HEK293 (cell line): ENCODE measurements at regions not wholly inside any gene's neighbourhood (a gene's known extent, or its start where the extent isn't known, plus 50 kb on each side); places are given as distances from the start of the nearest gene placed in this dataset.

Experiments used
- CTCF ChIA-PET: fragments of 350-600 bp; formaldehyde crosslinking; extraction: SDS; loops from one replicate; lab custom pipeline; 2021; ENCODE audit warnings: antibody characterized with exemption; lab: Yijun Ruan, JAX
- POLR2A ChIA-PET: fragments of 300-600 bp; formaldehyde crosslinking; extraction: SDS; loops from one replicate; lab custom pipeline; 2020; ENCODE audit warnings: antibody characterized with exemption, inconsistent platforms; lab: Yijun Ruan, JAX
- H3K27ac ChIP-seq: fragments of 200-500 bp; sonication (Bioruptor generic); 2 replicates; pipeline ENCODE4 v1.5.1; 2014; ENCODE audit warnings: low read depth, low read length, control low read depth, inconsistent platforms; ENCODE audit errors: extremely low read depth
- H3K36me3 ChIP-seq, 2 experiments: fragments of 200-500 bp in 1 of 2; sonication (Bioruptor generic) in 1 of 2; 1 replicate in 1 of 2; 2 replicates in 1 of 2; pipeline ENCODE4 v1.5.1; 2014 to 2017; ENCODE audit warnings: inconsistent platforms in 2 of 2, low read length in 2 of 2; ENCODE audit not compliant: control insufficient read depth in 2 of 2, insufficient read depth in 1 of 2
- H3K4me1 ChIP-seq: fragments of 200-500 bp; sonication (Bioruptor generic); 2 replicates; pipeline ENCODE4 v1.5.1; 2014; ENCODE audit warnings: mild to moderate bottlenecking, low read length, inconsistent platforms; ENCODE audit not compliant: control insufficient read depth, insufficient read depth
- H3K4me3 ChIP-seq: 2 replicates; pipeline ENCODE4 v1.5.1; 2011; ENCODE audit warnings: low read depth, mild to moderate bottlenecking, control low read depth, low read length, moderate library complexity
- H3K9me3 ChIP-seq: fragments of 200-500 bp; sonication (Bioruptor generic); 2 replicates; pipeline ENCODE4 v1.5.1; 2014; ENCODE audit warnings: low read depth, low read length, inconsistent platforms; ENCODE audit not compliant: control insufficient read depth, insufficient read depth
- BCL11B ChIP-seq: fragments of 450-650 bp; formaldehyde crosslinking; IDR thresholded peaks from 2 replicates; pipeline ENCODE4 v1.5.1; 2016; ENCODE audit warnings: low read depth, missing biosample characterization, missing genetic modification characterization
- FEZF1 ChIP-seq: fragments of 450-650 bp; formaldehyde crosslinking; IDR thresholded peaks from 2 replicates; pipeline ENCODE4 v1.5.1; 2016; ENCODE audit warnings: missing biosample characterization, missing genetic modification characterization
- GFI1B ChIP-seq: fragments of 450-650 bp; formaldehyde crosslinking; IDR thresholded peaks from 2 replicates; pipeline ENCODE4 v1.5.1; 2016; ENCODE audit warnings: missing biosample characterization, missing genetic modification characterization
- GLI2 ChIP-seq: fragments of 450-650 bp; formaldehyde crosslinking; IDR thresholded peaks from 2 replicates; pipeline ENCODE4; 2017; ENCODE audit warnings: missing biosample characterization, missing genetic modification characterization, low read depth, borderline replicate concordance
- GLIS2 ChIP-seq: fragments of 450-650 bp; formaldehyde crosslinking; IDR thresholded peaks from 2 replicates; pipeline ENCODE4 v1.5.1; 2016; ENCODE audit warnings: missing biosample characterization, missing genetic modification characterization
- ZBTB1 ChIP-seq: fragments of 450-650 bp; formaldehyde crosslinking; IDR thresholded peaks from 2 replicates; pipeline ENCODE4 v1.5.1; 2016; ENCODE audit warnings: missing biosample characterization, missing genetic modification characterization
- ZEB2 ChIP-seq: fragments of 450-650 bp; formaldehyde crosslinking; IDR thresholded peaks from 2 replicates; pipeline ENCODE4 v1.5.1; 2016; ENCODE audit warnings: missing biosample characterization, missing genetic modification characterization
- ZFHX2 ChIP-seq: fragments of 450-650 bp; formaldehyde crosslinking; conservative IDR thresholded peaks from 2 replicates; pipeline ENCODE4 v1.5.1; 2016; ENCODE audit warnings: missing biosample characterization, missing genetic modification characterization
- ZNF138 ChIP-seq: fragments of 450-650 bp; formaldehyde crosslinking; IDR thresholded peaks from 2 replicates; pipeline ENCODE4 v1.5.1; 2016; ENCODE audit warnings: missing biosample characterization, missing genetic modification characterization, borderline replicate concordance
- ZNF157 ChIP-seq: fragments of 450-650 bp; formaldehyde crosslinking; IDR thresholded peaks from 2 replicates; pipeline ENCODE4 v1.5.1; 2016; ENCODE audit warnings: missing biosample characterization, missing genetic modification characterization
- ZNF174 ChIP-seq: fragments of 450-650 bp; formaldehyde crosslinking; IDR thresholded peaks from 2 replicates; pipeline ENCODE4 v1.5.0; 2017; ENCODE audit warnings: missing biosample characterization, mild to moderate bottlenecking, missing genetic modification characterization
- ZNF274 ChIP-seq, 2 experiments: fragments of 200-500 bp in 1 of 2; fragments of 450-650 bp in 1 of 2; sonication (Bioruptor generic) in 1 of 2; formaldehyde crosslinking in 1 of 2; IDR thresholded peaks; 2 replicates each; pipeline versions ENCODE4 v1.5.1 to v1.6.1; 2014 to 2016; ENCODE audit warnings: borderline replicate concordance in 1 of 2, inconsistent platforms in 1 of 2, low read length in 1 of 2, missing biosample characterization in 1 of 2, missing genetic modification characterization in 1 of 2
- ZNF324 ChIP-seq: fragments of 450-650 bp; formaldehyde crosslinking; IDR thresholded peaks from 2 replicates; pipeline ENCODE4 v1.5.1; 2016; ENCODE audit warnings: missing biosample characterization, missing genetic modification characterization
- ZNF404 ChIP-seq: fragments of 450-650 bp; formaldehyde crosslinking; IDR thresholded peaks from 2 replicates; pipeline ENCODE4 v1.5.1; 2017; ENCODE audit warnings: missing biosample characterization, missing genetic modification characterization
- ZNF473 ChIP-seq: fragments of 450-650 bp; formaldehyde crosslinking; IDR thresholded peaks from 2 replicates; pipeline ENCODE4 v1.5.1; 2017; ENCODE audit warnings: missing biosample characterization, missing genetic modification characterization
- ZNF529 ChIP-seq: fragments of 450-650 bp; formaldehyde crosslinking; IDR thresholded peaks from 2 replicates; pipeline ENCODE4 v1.5.1; 2017; ENCODE audit warnings: missing genetic modification characterization, missing biosample characterization; ENCODE audit not compliant: insufficient replicate concordance
- ZNF585B ChIP-seq: fragments of 450-650 bp; formaldehyde crosslinking; IDR thresholded peaks from 2 replicates; pipeline ENCODE4 v1.5.1; 2016; ENCODE audit warnings: missing biosample characterization, missing genetic modification characterization
- ZNF626 ChIP-seq: fragments of 450-650 bp; sonication (Bioruptor Pico); formaldehyde crosslinking; IDR thresholded peaks from 2 replicates; pipeline ENCODE4 v1.5.1; 2018; ENCODE audit warnings: missing biosample characterization, missing genetic modification characterization, inconsistent platforms
- ZNF677 ChIP-seq: fragments of 450-650 bp; IDR thresholded peaks from 2 replicates; pipeline ENCODE4 v1.5.0; 2018; ENCODE audit warnings: missing biosample characterization, mild to moderate bottlenecking, missing genetic modification characterization, moderate library complexity
- ZNF701 ChIP-seq: fragments of 450-650 bp; formaldehyde crosslinking; IDR thresholded peaks from 2 replicates; pipeline ENCODE4 v1.5.1; 2016; ENCODE audit warnings: missing biosample characterization, missing genetic modification characterization
- ZNF707 ChIP-seq: fragments of 450-650 bp; formaldehyde crosslinking; IDR thresholded peaks from 2 replicates; pipeline ENCODE4 v1.5.1; 2016; ENCODE audit warnings: missing biosample characterization, missing genetic modification characterization
- ZNF792 ChIP-seq: fragments of 450-650 bp; formaldehyde crosslinking; IDR thresholded peaks from 2 replicates; pipeline ENCODE4 v1.5.1; 2016; ENCODE audit warnings: missing biosample characterization, missing genetic modification characterization
- ZSCAN30 ChIP-seq: fragments of 450-650 bp; IDR thresholded peaks from 2 replicates; pipeline ENCODE4 v1.5.1; 2018; ENCODE audit warnings: missing biosample characterization, mild to moderate bottlenecking, missing genetic modification characterization, moderate library complexity
- TF ChIP-seq, protein P1 (sequence below): fragments of 450-650 bp; IDR thresholded peaks from 2 replicates; pipeline ENCODE4 v1.5.1; 2018; ENCODE audit warnings: missing biosample characterization, mild to moderate bottlenecking, missing genetic modification characterization
- TF ChIP-seq, protein P2 (sequence below): fragments of 450-650 bp; formaldehyde crosslinking; IDR thresholded peaks from 2 replicates; pipeline ENCODE4 v1.5.1; 2016; ENCODE audit warnings: missing biosample characterization, missing genetic modification characterization
- TF ChIP-seq, protein P3 (sequence below): fragments of 450-650 bp; formaldehyde crosslinking; IDR thresholded peaks from 2 replicates; pipeline ENCODE4 v1.5.1; 2016; ENCODE audit warnings: missing biosample characterization, missing genetic modification characterization
- TF ChIP-seq, protein P4 (sequence below): fragments of 450-650 bp; formaldehyde crosslinking; IDR thresholded peaks from 2 replicates; pipeline ENCODE4 v1.5.1; 2016; ENCODE audit warnings: missing biosample characterization, missing genetic modification characterization

DNA sequence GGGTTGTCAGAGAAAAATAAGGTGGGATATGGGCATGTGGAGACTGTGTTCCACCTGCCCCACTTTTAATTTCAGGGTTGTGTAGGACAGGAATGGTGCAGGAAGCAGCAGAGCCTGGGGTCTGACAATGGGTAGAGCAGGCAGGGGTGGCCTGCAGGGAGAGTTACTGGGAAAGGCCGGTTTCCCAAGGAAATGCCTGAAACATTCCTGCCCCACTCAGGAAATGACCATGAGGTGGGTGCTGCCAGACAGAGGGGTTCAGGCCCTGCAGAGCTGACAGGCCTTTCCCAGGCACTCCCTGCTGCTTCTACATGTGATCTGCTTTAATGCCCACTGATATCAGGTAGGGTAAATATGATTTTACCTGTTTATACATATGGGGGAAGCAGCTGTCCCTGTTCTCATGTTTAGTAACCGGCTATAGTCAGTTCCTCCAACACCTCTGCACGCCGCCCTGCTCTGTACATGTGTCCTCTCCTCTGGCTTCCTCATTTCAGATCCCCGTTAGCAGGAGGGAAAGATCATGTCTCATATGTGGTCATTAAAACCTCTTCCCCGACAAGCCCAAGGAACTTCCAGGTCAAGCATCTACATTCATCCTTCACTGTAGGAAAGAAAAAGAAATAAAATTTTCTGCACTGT, 118.6 kb upstream of the PRSS58 start (continued):
- TF ChIP-seq, protein P1, sequence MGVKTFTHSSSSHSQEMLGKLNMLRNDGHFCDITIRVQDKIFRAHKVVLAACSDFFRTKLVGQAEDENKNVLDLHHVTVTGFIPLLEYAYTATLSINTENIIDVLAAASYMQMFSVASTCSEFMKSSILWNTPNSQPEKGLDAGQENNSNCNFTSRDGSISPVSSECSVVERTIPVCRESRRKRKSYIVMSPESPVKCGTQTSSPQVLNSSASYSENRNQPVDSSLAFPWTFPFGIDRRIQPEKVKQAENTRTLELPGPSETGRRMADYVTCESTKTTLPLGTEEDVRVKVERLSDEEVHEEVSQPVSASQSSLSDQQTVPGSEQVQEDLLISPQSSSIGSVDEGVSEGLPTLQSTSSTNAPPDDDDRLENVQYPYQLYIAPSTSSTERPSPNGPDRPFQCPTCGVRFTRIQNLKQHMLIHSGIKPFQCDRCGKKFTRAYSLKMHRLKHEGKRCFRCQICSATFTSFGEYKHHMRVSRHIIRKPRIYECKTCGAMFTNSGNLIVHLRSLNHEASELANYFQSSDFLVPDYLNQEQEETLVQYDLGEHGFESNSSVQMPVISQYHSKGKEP (tag by site-specific recombination): no peak
- no peak for TF ChIP-seq ZNF157 (tag by site-specific recombination)

DNA sequence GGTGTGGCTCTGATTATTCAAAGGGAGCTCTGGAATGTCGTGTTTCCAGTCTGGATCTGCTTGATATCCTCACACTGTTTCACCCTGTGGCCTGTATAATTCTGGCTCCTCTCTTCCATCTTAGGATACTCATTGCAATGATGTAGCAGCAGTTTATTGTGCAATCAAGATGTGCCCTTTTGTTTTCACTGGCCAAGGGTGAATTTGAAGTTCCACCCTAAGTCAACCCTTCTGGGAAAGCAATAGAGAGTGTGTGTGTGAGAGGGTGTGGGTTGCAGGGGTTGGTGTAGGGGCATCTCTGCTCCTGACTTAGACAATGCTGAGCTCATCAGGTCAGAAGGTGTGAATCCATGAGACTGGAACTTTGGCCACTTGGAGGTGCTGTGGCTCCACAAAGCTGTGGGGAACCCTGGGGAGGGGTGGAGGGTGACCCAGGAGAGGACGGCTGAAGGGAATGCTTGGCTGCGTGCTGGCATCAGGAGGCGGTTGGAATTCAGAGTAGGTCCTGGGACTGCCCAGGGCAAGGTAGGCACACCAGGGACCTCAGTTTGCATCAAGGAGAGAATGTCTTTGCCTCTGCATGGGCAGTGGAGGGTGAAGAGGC, 118.0 kb upstream of the PRSS58 start:
- POLR2A ChIA-PET: no interaction called here
- H3K4me1 ChIP-seq: no peaks in the 10 kb centered on the region

DNA sequence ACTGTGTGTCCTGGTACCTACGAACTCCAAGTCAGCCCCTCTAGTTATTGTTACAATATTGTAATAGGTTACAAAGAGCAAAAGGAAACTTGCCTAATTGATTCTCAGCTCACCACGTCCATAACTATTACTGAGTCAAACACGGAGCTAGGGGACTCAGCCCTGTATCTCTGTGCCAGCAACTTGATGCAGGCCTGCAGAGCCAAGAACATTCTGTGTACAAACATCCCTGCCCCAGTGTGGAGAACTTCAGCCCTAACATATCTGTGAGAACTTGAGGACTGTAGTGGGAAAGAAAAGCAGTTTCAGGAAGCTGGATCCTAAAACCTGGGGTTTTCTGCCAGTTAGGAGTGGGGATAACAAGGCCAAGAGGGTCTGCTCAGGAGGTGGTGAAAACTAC, 114.9 kb upstream of the PRSS58 start:
- H3K27ac ChIP-seq: no peak overlapping the region
- no peaks in the 10 kb centered on the region for H3K36me3 ChIP-seq
- no peaks in the 10 kb centered on the region for H3K9me3 ChIP-seq
- H3K4me1 ChIP-seq: no peaks in the 10 kb centered on the region
- ChIA-PET CTCF (interaction anchor here (0.6 to 5.8 kb wide), 8 partner anchors 10 to 110 kb away, joined by 3 to 44 read pairs (median 3); no protein-coding TSS in a partner anchor), POLR2A (no interaction called here)
- no peak overlapping the region for H3K4me3 ChIP-seq
- no peak for TF ChIP-seq GLI2
- TF ChIP-seq FEZF1 (tag by site-specific recombination): no peak
- no peak for TF ChIP-seq ZNF174
- no peak for TF ChIP-seq ZNF529
- no peak for TF ChIP-seq ZFHX2
- no peak for TF ChIP-seq ZNF404 (tag by site-specific recombination)
- no peak for TF ChIP-seq ZNF585B (tag by site-specific recombination)
- no peak for TF ChIP-seq ZBTB1 (tag by site-specific recombination)
- TF ChIP-seq, protein P2, sequence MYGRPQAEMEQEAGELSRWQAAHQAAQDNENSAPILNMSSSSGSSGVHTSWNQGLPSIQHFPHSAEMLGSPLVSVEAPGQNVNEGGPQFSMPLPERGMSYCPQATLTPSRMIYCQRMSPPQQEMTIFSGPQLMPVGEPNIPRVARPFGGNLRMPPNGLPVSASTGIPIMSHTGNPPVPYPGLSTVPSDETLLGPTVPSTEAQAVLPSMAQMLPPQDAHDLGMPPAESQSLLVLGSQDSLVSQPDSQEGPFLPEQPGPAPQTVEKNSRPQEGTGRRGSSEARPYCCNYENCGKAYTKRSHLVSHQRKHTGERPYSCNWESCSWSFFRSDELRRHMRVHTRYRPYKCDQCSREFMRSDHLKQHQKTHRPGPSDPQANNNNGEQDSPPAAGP (tag by site-specific recombination): no peak
- no peak for TF ChIP-seq ZNF626 (tag by site-specific recombination)
- TF ChIP-seq, protein P3, sequence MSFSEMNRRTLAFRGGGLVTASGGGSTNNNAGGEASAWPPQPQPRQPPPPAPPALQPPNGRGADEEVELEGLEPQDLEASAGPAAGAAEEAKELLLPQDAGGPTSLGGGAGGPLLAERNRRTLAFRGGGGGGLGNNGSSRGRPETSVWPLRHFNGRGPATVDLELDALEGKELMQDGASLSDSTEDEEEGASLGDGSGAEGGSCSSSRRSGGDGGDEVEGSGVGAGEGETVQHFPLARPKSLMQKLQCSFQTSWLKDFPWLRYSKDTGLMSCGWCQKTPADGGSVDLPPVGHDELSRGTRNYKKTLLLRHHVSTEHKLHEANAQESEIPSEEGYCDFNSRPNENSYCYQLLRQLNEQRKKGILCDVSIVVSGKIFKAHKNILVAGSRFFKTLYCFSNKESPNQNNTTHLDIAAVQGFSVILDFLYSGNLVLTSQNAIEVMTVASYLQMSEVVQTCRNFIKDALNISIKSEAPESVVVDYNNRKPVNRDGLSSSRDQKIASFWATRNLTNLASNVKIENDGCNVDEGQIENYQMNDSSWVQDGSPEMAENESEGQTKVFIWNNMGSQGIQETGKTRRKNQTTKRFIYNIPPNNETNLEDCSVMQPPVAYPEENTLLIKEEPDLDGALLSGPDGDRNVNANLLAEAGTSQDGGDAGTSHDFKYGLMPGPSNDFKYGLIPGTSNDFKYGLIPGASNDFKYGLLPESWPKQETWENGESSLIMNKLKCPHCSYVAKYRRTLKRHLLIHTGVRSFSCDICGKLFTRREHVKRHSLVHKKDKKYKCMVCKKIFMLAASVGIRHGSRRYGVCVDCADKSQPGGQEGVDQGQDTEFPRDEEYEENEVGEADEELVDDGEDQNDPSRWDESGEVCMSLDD (tag by site-specific recombination): no peak
- TF ChIP-seq, protein P4, sequence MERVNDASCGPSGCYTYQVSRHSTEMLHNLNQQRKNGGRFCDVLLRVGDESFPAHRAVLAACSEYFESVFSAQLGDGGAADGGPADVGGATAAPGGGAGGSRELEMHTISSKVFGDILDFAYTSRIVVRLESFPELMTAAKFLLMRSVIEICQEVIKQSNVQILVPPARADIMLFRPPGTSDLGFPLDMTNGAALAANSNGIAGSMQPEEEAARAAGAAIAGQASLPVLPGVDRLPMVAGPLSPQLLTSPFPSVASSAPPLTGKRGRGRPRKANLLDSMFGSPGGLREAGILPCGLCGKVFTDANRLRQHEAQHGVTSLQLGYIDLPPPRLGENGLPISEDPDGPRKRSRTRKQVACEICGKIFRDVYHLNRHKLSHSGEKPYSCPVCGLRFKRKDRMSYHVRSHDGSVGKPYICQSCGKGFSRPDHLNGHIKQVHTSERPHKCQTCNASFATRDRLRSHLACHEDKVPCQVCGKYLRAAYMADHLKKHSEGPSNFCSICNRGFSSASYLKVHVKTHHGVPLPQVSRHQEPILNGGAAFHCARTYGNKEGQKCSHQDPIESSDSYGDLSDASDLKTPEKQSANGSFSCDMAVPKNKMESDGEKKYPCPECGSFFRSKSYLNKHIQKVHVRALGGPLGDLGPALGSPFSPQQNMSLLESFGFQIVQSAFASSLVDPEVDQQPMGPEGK (tag by site-specific recombination): no peak

More for the DNA sequence above, 118.0 kb upstream of the PRSS58 start:
- CTCF ChIA-PET: interaction anchor here (0.5 to 5.8 kb wide), 12 partner anchors 8 to 399 kb away, joined by 3 to 44 read pairs (median 6); no protein-coding TSS in a partner anchor
- no peaks in the 10 kb centered on the region for H3K9me3 ChIP-seq
- no peaks in the 10 kb centered on the region for H3K36me3 ChIP-seq
- TF ChIP-seq, protein P3 (tag by site-specific recombination): no peak
- TF ChIP-seq GLIS2 (tag by site-specific recombination) (no peak), ZEB2 (tag by site-specific recombination) (no peak), BCL11B (no peak), ZNF274 (IDR thresholded peaks at IDR 0.05; ENCODE audit: low read length) (no peak), ZNF274 (tag by site-specific recombination; IDR thresholded peaks at IDR 0.05; ENCODE audit: borderline replicate concordance) (no peak), ZNF792 (tag by site-specific recombination) (no peak), GFI1B (tag by site-specific recombination) (no peak), ZNF324 (tag by site-specific recombination) (no peak), ZNF677 (tag by site-specific recombination) (no peak), ZNF701 (tag by site-specific recombination) (no peak), ZNF707 (tag by site-specific recombination) (no peak), ZNF473 (no peak), ZNF138 (tag by site-specific recombination) (no peak), ZSCAN30 (tag by site-specific recombination) (no peak)
- H3K4me3 ChIP-seq: no peak overlapping the region
- H3K27ac ChIP-seq: no peak overlapping the region
